ENCODE measurements at regions not wholly inside any gene's neighbourhood (a gene's known extent, or its start where the extent isn't known, plus 50 kb on each side); places are given as distances from the start of the nearest gene placed in this dataset.

GRCh38 chr6:65818576-65818975 is 111.5 kb upstream of the EYS start:
- TF ChIP-seq CTCF (IDR thresholded peaks at IDR 0.05; ENCODE audit: insufficient read depth, low read depth, low read length, missing control alignments) = no peak
- no peak overlapping the region for H3K4me3 ChIP-seq (ENCODE audit: low read length)
- DNase-seq (ENCODE audit: low read depth) = no peak

- no peak for DNase-seq (ENCODE audit: low read depth)
- no peak for TF ChIP-seq CTCF (IDR thresholded peaks at IDR 0.05; ENCODE audit: insufficient read depth, low read depth, low read length, missing control alignments)
- H3K4me3 ChIP-seq (ENCODE audit: low read length) = no peak overlapping the region
These were observed 110.0 kb upstream of the EYS start for GRCh38 chr6:65816991-65817390.

- no peak for DNase-seq (ENCODE audit: low read depth)
- no peak overlapping the region for H3K4me3 ChIP-seq (ENCODE audit: low read length)
- TF ChIP-seq CTCF (IDR thresholded peaks at IDR 0.05; ENCODE audit: insufficient read depth, low read depth, low read length, missing control alignments) = no peak
These were observed 107.0 kb upstream of the EYS start for GRCh38 chr6:65814071-65814470.

- TF ChIP-seq CTCF (IDR thresholded peaks at IDR 0.05; ENCODE audit: insufficient read depth, low read depth, low read length, missing control alignments) = no peak
- no peak for DNase-seq (ENCODE audit: low read depth)
- H3K4me3 ChIP-seq (ENCODE audit: low read length) = no peak overlapping the region
These were observed 96.2 kb upstream of the EYS start for GRCh38 chr6:65803186-65803585.

GRCh38 chr6:65799389-65799788 is 92.4 kb upstream of the EYS start:
- TF ChIP-seq CTCF (IDR thresholded peaks at IDR 0.05; ENCODE audit: insufficient read depth, low read depth, low read length, missing control alignments) = no peak
- H3K4me3 ChIP-seq (ENCODE audit: low read length) = no peak overlapping the region
- DNase-seq (ENCODE audit: low read depth) = no peak

- no peak for DNase-seq (ENCODE audit: low read depth)
- H3K4me3 ChIP-seq (ENCODE audit: low read length) = no peak overlapping the region
- no peak for TF ChIP-seq CTCF (IDR thresholded peaks at IDR 0.05; ENCODE audit: insufficient read depth, low read depth, low read length, missing control alignments)
These were observed 91.4 kb upstream of the EYS start for GRCh38 chr6:65798280-65799014.

- TF ChIP-seq CTCF (IDR thresholded peaks at IDR 0.05; ENCODE audit: insufficient read depth, low read depth, low read length, missing control alignments) = no peak
- DNase-seq (ENCODE audit: low read depth) = no peak
- H3K4me3 ChIP-seq (ENCODE audit: low read length) = no peak overlapping the region
These were observed 83.6 kb upstream of the EYS start for GRCh38 chr6:65790666-65791065.
